ENCODE measurements at regions not wholly inside any gene's neighbourhood (a gene's known extent, or its start where the extent isn't known, plus 50 kb on each side); places are given as distances from the start of the nearest gene placed in this dataset.

DNA sequence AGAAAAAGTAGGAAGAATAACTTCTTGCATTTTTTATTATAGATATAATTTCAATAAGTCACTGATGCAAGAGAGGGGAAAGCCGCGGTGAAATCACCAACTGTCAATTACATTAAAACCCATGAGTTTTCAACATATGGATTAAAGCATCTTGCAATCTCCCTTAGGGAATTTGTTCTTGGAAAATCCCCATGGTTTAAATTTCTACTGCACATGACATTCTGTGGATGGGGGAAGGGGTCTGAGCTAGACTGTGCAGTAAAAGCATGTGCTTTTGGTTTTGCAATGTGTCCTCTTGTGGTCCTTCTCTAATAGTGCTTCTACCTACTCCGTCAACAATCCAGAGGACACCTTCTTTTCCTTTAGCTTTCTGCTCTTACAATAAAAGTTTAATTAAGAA is 894.0 kb downstream of the DCDC2C start:
- CTCF ChIA-PET = no interaction called here
- TF ChIP-seq, protein P1, sequence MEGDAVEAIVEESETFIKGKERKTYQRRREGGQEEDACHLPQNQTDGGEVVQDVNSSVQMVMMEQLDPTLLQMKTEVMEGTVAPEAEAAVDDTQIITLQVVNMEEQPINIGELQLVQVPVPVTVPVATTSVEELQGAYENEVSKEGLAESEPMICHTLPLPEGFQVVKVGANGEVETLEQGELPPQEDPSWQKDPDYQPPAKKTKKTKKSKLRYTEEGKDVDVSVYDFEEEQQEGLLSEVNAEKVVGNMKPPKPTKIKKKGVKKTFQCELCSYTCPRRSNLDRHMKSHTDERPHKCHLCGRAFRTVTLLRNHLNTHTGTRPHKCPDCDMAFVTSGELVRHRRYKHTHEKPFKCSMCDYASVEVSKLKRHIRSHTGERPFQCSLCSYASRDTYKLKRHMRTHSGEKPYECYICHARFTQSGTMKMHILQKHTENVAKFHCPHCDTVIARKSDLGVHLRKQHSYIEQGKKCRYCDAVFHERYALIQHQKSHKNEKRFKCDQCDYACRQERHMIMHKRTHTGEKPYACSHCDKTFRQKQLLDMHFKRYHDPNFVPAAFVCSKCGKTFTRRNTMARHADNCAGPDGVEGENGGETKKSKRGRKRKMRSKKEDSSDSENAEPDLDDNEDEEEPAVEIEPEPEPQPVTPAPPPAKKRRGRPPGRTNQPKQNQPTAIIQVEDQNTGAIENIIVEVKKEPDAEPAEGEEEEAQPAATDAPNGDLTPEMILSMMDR (IDR thresholded peaks at IDR 0.05) = no peak
- ATAC-seq (ENCODE audit: poor library complexity) = no peak

DNA sequence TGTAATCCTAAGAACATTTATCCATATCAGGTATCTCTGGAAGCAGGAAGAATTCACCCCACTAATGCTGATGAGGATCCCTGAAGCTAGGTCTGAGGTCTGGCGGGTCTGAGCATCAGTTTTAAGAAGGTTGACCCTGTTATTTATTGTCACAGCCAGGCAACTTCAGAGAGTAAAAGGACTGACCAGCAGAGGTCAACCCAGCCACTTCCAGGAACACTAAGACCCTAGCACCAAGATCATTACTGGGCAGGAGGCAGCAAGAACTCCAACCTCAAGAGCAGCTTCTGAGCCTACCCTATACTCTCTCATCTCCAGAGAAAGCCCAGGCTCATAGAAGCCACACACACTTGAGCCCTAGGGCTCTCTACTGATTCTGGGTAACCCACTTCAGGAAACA is 901.4 kb downstream of the DCDC2C start:
- Mint-ChIP-seq H3K4me3 (no peak overlapping the region), H3K27me3 (no peaks in the 10 kb centered on the region), H3K4me1 (ENCODE audit: low read depth) (no peaks in the 10 kb centered on the region), H3K27ac (no peak overlapping the region), H3K36me3 (ENCODE audit: low read depth) (no peaks in the 10 kb centered on the region), H3K9me3 (peaks cover 2% of the 10 kb centered on the region)
- CTCF ChIA-PET = no interaction called here
- Histone ChIP-seq H3K9me3 (ENCODE audit: control insufficient read depth in 1 of 2, insufficient read depth in 1 of 2, low read length in 2 of 2) (no peaks in the 10 kb centered on the region), H3K27me3 (ENCODE audit: control insufficient read depth in 1 of 2, insufficient read depth in 2 of 2, low read length in 2 of 2) (no peaks in the 10 kb centered on the region), H3K27ac (ENCODE audit: low read depth in 1 of 2, low read length in 2 of 2) (no peak overlapping the region), H3K36me3 (ENCODE audit: insufficient read depth, low read length) (no peaks in the 10 kb centered on the region), H3K4me1 (ENCODE audit: insufficient read depth, low read length) (no peaks in the 10 kb centered on the region), H3K4me3 (ENCODE audit: low read length) (no peak overlapping the region)
- DNase-seq (no peak), ATAC-seq (ENCODE audit: poor library complexity) (no peak)
- TF ChIP-seq, protein P1 (IDR thresholded peaks at IDR 0.05) = no peak
- intact Hi-C loops (cut with DNase I, micrococcal nuclease) = no loop called here
- POLR2A ChIA-PET = no interaction called here

More for the DNA sequence above, 894.0 kb downstream of the DCDC2C start:
- intact Hi-C loops (cut with DNase I, micrococcal nuclease) = no loop called here
- Mint-ChIP-seq H3K9me3 (peaks cover 7% of the 10 kb centered on the region), H3K27ac (no peak overlapping the region), H3K4me3 (no peak overlapping the region), H3K4me1 (ENCODE audit: low read depth) (no peaks in the 10 kb centered on the region), H3K36me3 (ENCODE audit: low read depth) (no peaks in the 10 kb centered on the region), H3K27me3 (no peaks in the 10 kb centered on the region)
- no peak overlapping the region for H3K4me3 ChIP-seq (ENCODE audit: low read length)
- H3K4me1 ChIP-seq (ENCODE audit: insufficient read depth, low read length) = no peaks in the 10 kb centered on the region
- DNase-seq = no peak
- H3K36me3 ChIP-seq (ENCODE audit: insufficient read depth, low read length) = no peaks in the 10 kb centered on the region
- POLR2A ChIA-PET = no interaction called here
- no peaks in the 10 kb centered on the region for H3K9me3 ChIP-seq (ENCODE audit: control insufficient read depth in 1 of 2, insufficient read depth in 1 of 2, low read length in 2 of 2)
- no peaks in the 10 kb centered on the region for H3K27me3 ChIP-seq (ENCODE audit: control insufficient read depth in 1 of 2, insufficient read depth in 2 of 2, low read length in 2 of 2)
- no peak overlapping the region for H3K27ac ChIP-seq (ENCODE audit: low read depth in 1 of 2, low read length in 2 of 2)

DNA sequence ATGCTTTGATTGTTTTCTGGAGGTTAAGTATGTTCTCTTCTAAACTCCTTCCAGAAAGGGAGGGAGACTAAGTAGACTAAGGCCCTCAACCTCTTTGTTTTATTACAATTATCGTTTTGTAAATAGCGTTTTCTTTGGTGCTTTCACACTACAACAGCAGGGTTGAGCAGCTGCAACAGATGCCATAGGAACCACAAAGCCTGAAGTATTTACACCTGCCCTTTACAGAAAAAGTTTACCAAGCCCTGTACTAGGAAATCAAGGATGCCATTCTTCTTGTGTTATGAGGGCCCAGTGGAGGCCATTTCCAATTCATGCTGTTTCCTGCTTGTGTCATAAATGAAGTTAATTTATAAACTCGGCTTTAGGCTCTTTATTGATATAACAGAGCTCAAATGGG is 914.8 kb downstream of the DCDC2C start:
- Mint-ChIP-seq H3K4me1 (ENCODE audit: low read depth) (no peaks in the 10 kb centered on the region), H3K27me3 (no peaks in the 10 kb centered on the region)
- intact Hi-C loops (cut with DNase I, micrococcal nuclease) = no loop called here

More for the DNA sequence above, 914.8 kb downstream of the DCDC2C start:
- DNase-seq (no peak), ATAC-seq (ENCODE audit: poor library complexity) (no peak)
- H3K27ac ChIP-seq (ENCODE audit: low read depth in 1 of 2, low read length in 2 of 2) = no peak overlapping the region
- peaks cover 9% of the 10 kb centered on the region for H3K9me3 Mint-ChIP-seq
- no peak overlapping the region for H3K27ac Mint-ChIP-seq
- H3K4me3 Mint-ChIP-seq = no peak overlapping the region
- no peak overlapping the region for H3K4me3 ChIP-seq (ENCODE audit: low read length)
- no peaks in the 10 kb centered on the region for H3K36me3 ChIP-seq (ENCODE audit: insufficient read depth, low read length)
- ChIA-PET POLR2A (no interaction called here), CTCF (no interaction called here)
- no peaks in the 10 kb centered on the region for H3K27me3 ChIP-seq (ENCODE audit: control insufficient read depth in 1 of 2, insufficient read depth in 2 of 2, low read length in 2 of 2)
- no peaks in the 10 kb centered on the region for H3K36me3 Mint-ChIP-seq (ENCODE audit: low read depth)
- peaks cover 0 to 26% of the 10 kb centered on the region in 2 experiments for H3K9me3 ChIP-seq (ENCODE audit: control insufficient read depth in 1 of 2, insufficient read depth in 1 of 2, low read length in 2 of 2)
- H3K4me1 ChIP-seq (ENCODE audit: insufficient read depth, low read length) = no peaks in the 10 kb centered on the region
- TF ChIP-seq, protein P1 (IDR thresholded peaks at IDR 0.05) = no peak

Measured in CD4-positive, alpha-beta T cell (primary cell).